ENCODE measurements at regions not wholly inside any gene's neighbourhood (a gene's known extent, or its start where the extent isn't known, plus 50 kb on each side); places are given as distances from the start of the nearest gene placed in this dataset.
"Not testable (repeated sequence)": the region's sequence is repeated elsewhere in the genome, so short reads cannot be mapped to it uniquely, and the experiment has no call there.

GRCh38 chr13:99777873-99778272 is 193.7 kb downstream of the ZIC5 start:
- no peak for DNase-seq (ENCODE audit: low read depth)

- no peak for DNase-seq (ENCODE audit: low read depth)
These were observed 196.9 kb downstream of the ZIC5 start for GRCh38 chr13:99774644-99775043.

- DNase-seq (ENCODE audit: low read depth) = no peak
These were observed 202.6 kb downstream of the ZIC5 start for GRCh38 chr13:99768986-99769385.

GRCh38 chr13:99766641-99767045 is 204.9 kb downstream of the ZIC5 start:
- DNase-seq (ENCODE audit: low read depth) = no peak

GRCh38 chr13:99765869-99766268 is 205.7 kb downstream of the ZIC5 start:
- no peak for DNase-seq (ENCODE audit: low read depth)

GRCh38 chr13:99760456-99760855 is 211.1 kb downstream of the ZIC5 start:
- DNase-seq (ENCODE audit: low read depth) = no peak

- no peak for DNase-seq (ENCODE audit: low read depth)
These were observed 212.4 kb downstream of the ZIC5 start for GRCh38 chr13:99759163-99759552.

- DNase-seq (ENCODE audit: low read depth) = no peak
These were observed 213.0 kb downstream of the ZIC5 start for GRCh38 chr13:99758460-99759162.

GRCh38 chr13:99757756-99758459 is 213.7 kb downstream of the ZIC5 start:
- no peak for DNase-seq (ENCODE audit: low read depth)

GRCh38 chr13:99756281-99756680 is 215.3 kb downstream of the ZIC5 start:
- DNase-seq (ENCODE audit: low read depth) = no peak

- not testable (repeated sequence) for DNase-seq (ENCODE audit: low read depth)
These were observed 216.8 kb downstream of the ZIC5 start for GRCh38 chr13:99754750-99755149.

- no peak for DNase-seq (ENCODE audit: low read depth)
These were observed 219.2 kb downstream of the ZIC5 start for GRCh38 chr13:99752373-99752772.

- no peak for DNase-seq (ENCODE audit: low read depth)
These were observed 219.9 kb downstream of the ZIC5 start for GRCh38 chr13:99751517-99752199.

- DNase-seq (ENCODE audit: low read depth) = no peak
These were observed 220.6 kb downstream of the ZIC5 start for GRCh38 chr13:99750951-99751350.

GRCh38 chr13:99749271-99750019 is 222.1 kb downstream of the ZIC5 start:
- DNase-seq (ENCODE audit: low read depth) = no peak

- no peak for DNase-seq (ENCODE audit: low read depth)
These were observed 224.2 kb downstream of the ZIC5 start for GRCh38 chr13:99747403-99747710.

GRCh38 chr13:99746637-99747402 is 224.7 kb downstream of the ZIC5 start:
- no peak for DNase-seq (ENCODE audit: low read depth)

GRCh38 chr13:99743094-99743493 is 228.5 kb downstream of the ZIC5 start:
- no peak for DNase-seq (ENCODE audit: low read depth)

GRCh38 chr13:99741960-99742359 is 229.6 kb downstream of the ZIC5 start:
- no peak for DNase-seq (ENCODE audit: low read depth)

- no peak for DNase-seq (ENCODE audit: low read depth)
These were observed 231.2 kb downstream of the ZIC5 start for GRCh38 chr13:99740251-99740979.

- DNase-seq (ENCODE audit: low read depth) = no peak
These were observed 232.9 kb downstream of the ZIC5 start for GRCh38 chr13:99738626-99739025.

All from amniotic epithelial cell (primary cell).